D721Med (cell line): ENCODE measurements at regions not wholly inside any gene's neighbourhood (a gene's known extent, or its start where the extent isn't known, plus 50 kb on each side); places are given as distances from the start of the nearest gene placed in this dataset.

Experiments used
- DNase-seq: peaks from one replicate; pipeline ENCODE4 v3.0.0; 2011; ENCODE audit warnings: low spot score; ENCODE audit not compliant: insufficient read length
- FAIRE-seq: peaks from 2 replicates; lab custom pipeline; 2011; peaks lifted over from hg19 to GRCh38; lab: Jason Lieb, UNC
- TF ChIP-seq, protein P1 (sequence below): IDR thresholded peaks from 2 replicates; pipeline ENCODE4 v1.5.1; 2012; ENCODE audit warnings: mild to moderate bottlenecking, control low read depth; ENCODE audit not compliant: insufficient read depth; ENCODE audit errors: missing control alignments

DNA sequence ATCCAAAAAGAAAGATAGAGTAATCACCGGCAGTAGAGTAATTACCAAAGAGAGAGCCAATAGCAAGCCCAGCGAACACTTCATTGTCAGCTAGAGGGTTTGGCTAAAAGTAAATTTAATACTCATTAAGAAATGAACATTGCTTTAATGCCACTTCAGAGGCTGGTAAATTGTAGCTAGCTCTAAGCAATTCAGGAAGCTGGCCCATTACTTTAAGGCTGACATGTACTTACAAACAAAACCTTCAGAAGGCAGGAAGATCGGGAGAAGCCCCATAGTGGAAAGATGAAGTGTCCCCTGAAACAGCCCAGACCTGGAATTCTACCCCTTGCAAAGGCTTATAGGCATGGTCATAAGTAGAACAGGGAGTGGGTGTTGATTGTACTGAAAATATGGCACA lies 396.6 kb upstream of the ID4 start:
- no peak for DNase-seq
- no peak for FAIRE-seq
- TF ChIP-seq, protein P1, sequence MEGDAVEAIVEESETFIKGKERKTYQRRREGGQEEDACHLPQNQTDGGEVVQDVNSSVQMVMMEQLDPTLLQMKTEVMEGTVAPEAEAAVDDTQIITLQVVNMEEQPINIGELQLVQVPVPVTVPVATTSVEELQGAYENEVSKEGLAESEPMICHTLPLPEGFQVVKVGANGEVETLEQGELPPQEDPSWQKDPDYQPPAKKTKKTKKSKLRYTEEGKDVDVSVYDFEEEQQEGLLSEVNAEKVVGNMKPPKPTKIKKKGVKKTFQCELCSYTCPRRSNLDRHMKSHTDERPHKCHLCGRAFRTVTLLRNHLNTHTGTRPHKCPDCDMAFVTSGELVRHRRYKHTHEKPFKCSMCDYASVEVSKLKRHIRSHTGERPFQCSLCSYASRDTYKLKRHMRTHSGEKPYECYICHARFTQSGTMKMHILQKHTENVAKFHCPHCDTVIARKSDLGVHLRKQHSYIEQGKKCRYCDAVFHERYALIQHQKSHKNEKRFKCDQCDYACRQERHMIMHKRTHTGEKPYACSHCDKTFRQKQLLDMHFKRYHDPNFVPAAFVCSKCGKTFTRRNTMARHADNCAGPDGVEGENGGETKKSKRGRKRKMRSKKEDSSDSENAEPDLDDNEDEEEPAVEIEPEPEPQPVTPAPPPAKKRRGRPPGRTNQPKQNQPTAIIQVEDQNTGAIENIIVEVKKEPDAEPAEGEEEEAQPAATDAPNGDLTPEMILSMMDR: no peak

DNA sequence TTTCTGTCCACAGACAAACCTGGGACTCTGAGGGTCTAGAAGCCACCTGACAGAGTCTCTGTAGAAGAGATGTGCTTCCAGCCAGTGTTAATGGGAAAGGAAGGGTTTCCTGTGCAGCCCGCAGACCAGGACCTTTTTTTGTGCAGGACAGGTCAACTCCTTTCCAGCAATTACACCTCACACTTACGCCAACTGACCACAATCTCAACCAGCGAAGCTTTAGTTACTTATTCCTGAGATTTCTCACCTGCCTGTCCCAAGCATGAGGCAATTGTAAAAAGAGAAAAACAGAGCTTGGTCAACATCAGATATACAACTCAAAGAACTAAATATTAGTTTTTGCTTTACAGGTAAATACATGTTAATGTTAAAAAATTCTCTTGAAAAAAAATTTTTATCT lies 393.8 kb upstream of the ID4 start:
- DNase-seq (no peak), FAIRE-seq (no peak)
- TF ChIP-seq, protein P1: no peak

DNA sequence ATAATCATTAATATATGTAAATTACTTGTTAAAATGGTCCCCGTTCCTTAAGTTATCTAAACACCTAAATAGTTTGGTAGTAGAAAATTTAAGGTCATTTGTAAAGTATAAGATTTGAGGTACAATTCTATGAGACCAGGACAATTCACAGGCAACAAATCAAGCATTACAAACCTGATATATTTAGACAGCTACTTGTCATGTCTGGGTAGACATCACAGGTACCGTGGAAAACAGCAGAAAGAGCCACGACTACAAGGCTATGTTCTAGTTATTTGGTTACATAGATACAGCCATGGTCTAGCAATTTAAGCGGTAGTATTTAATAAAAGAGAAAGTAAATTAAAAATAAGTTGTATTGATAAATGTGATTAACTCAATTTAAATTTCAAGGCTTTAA lies 393.1 kb upstream of the ID4 start:
- DNase-seq (no peak), FAIRE-seq (no peak)
- TF ChIP-seq, protein P1: no peak

DNA sequence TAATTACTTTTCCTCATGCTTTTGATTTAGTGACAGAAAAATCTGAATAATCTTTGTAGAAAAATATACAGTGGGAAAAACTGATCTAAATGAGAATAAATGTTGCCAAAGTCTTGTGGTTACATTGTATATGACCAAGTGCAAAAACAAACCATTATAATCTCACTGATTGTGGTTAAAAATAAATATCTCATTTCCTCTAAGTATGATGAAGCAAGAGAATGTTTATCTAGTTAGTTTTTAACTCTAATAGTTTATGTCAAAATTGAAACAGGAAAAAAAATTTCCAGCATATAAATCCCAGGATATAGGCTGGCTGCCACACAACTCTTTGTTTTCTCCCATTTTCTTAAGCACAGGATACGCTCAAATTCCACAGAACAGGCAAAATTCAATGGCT lies 392.7 kb upstream of the ID4 start:
- no peak for DNase-seq
- FAIRE-seq: no peak
- TF ChIP-seq, protein P1: no peak

DNA sequence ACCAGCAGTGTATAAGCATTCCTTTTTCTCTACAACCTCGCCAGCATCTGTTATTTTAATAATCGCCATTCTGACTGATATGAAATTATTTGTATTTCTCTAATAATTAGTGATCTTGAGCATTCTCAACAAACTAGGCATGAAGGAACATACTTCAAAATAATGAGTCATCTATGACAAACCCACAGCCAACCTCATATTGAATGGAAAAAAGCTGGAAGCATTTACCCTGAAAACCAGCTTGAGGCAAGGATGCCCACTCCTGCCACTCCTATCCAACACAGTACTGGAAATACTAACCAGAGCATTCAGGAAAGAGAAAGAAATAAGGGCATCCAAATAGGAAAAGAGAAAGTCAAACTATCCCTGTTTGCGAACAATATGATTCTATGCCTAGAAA lies 390.6 kb upstream of the ID4 start:
- TF ChIP-seq, protein P1: no peak
- no peak for FAIRE-seq
- DNase-seq: no peak

DNA sequence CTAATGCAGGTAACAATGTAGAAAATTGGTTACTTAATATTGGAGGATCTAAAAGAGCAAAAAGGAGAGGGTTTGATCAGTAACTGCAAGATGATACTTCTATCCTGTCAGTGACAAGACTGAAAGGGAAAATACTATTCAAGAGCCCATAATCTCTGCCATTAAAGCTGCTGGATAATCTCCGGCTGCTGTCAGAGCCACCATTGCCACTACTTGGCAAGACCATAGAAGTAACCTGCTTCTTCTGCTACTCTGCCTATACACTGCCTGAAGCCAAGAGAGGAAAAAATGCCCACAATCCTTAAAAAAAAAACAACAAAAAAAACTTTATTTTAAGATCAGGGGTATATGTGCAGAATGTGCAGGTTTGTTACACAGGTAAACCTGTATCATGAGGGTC lies 386.5 kb upstream of the ID4 start:
- DNase-seq (no peak), FAIRE-seq (peak; percentile 78)
- TF ChIP-seq, protein P1: no peak

DNA sequence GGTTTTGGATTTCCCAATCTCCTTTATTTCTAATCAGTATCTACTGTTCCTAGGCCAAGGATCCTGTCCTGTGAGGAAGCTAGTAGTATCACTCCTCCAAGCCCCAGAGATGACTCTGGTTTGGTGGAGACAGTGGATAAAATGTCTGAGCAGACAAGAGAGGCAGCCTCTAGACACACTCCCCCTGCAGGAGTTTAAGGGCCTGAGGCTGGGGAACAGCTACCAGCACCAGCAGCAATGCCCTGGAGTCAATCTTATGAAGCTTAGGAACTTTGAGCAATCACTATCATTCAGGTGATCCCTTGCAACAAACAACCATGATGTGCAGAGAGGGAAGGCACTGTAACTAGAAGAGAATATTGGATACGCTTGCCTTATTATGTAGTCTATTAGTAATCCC lies 384.7 kb upstream of the ID4 start:
- FAIRE-seq (no peak), DNase-seq (no peak)
- TF ChIP-seq, protein P1: no peak
